HUDEP-2 (cell line): ENCODE measurements at regions not wholly inside any gene's neighbourhood (a gene's known extent, or its start where the extent isn't known, plus 50 kb on each side); places are given as distances from the start of the nearest gene placed in this dataset.

ENCODE experiments used
- DNase-seq, 76 experiments: peaks; one replicate each; lab custom pipeline; 2025; ENCODE audit not compliant: unreplicated experiment in 76 of 76; lab: John Stamatoyannopoulos, UW

DNA sequence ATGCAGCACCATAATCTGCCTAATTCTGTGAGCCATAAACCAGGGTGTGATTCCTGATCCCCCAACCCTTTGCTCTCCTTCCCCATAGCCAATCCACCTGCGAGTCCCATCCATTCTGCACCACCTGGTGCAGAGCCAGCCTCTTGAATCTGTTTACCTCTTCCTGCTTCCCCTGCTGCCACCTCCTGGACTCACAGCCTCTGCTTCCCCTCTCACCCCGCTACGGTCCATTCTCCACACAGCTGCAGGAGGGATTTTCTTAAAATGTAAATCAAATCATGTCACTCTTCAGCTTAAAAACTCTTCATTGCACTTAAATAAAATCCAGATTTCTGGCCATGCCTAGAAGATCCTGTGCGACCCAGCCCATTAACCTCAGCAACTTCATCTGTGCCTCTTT, 186.7 kb downstream of the FOXD2 start:
- no peak for DNase-seq

- no peak for DNase-seq
Observed at GRCh38 chr1:47627016-47627415, 189.2 kb downstream of the FOXD2 start.

- DNase-seq: no peak
Observed at GRCh38 chr1:47627471-47628370, 189.9 kb downstream of the FOXD2 start.

GRCh38 chr1:47629201-47629600, 191.4 kb downstream of the FOXD2 start:
- DNase-seq: no peak

DNA sequence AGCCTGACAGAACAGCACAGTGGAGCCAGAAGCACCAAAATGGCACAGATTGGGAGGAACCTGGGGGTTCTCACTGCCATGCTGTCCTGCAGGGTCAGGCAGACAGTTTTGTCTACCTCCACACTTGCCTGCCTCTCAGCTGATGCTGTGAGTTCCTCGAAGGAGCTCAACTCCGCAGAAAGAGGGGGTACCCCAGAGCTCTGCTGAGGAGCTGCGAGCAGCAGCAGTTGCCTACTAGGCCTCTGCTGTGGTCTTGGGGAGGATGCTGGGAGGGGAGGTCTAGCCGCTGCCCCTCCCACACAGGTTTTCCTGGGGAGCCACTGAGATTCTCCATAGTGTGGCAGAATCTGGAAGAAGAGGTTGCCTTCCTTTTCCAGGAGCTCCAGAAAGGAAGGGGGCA, 192.5 kb downstream of the FOXD2 start:
- DNase-seq: no peak

GRCh38 chr1:47631411-47631995, 193.7 kb downstream of the FOXD2 start:
- no peak for DNase-seq

DNA sequence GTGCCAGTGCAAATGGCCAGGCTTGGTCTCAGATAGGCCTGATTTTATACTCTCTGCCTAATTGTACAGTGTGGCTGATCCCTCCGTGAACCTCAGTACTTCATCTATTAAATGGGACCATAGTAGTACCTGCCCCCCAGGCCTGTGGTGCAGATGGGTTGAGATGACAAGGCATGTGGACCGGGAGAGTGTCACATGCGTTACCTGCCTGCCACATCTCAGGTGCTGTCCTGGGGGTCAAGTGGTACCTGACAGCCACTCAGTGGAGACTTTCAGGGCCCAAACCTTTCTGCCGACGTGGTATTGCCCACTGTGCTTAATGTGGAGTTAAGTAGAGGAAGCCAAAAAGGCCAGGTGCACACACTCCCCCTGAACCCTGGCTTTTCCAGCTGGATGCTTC, 197.3 kb downstream of the FOXD2 start:
- DNase-seq: no peak

DNA sequence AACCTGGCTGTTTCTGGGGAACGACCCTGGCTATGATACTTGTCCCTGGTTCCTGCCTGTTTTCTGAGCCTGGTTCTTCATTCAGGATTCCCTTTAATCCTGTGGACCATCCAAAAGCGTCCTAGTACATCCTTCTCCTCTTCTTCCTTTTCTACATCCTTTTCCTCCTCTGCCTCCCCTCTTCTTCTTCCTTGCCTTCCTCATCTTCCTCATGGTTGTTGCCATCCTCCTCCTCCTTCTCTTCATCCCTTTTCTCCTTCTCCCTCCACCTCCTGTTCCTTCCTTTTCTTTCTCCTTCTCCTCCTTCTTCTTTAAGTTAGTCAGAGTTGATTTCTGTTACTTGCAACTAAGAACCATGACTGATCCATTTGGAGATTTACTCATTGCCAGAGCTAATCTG, 197.8 kb downstream of the FOXD2 start:
- no peak for DNase-seq

GRCh38 chr1:47637111-47637685, 199.4 kb downstream of the FOXD2 start:
- no peak for DNase-seq

DNA sequence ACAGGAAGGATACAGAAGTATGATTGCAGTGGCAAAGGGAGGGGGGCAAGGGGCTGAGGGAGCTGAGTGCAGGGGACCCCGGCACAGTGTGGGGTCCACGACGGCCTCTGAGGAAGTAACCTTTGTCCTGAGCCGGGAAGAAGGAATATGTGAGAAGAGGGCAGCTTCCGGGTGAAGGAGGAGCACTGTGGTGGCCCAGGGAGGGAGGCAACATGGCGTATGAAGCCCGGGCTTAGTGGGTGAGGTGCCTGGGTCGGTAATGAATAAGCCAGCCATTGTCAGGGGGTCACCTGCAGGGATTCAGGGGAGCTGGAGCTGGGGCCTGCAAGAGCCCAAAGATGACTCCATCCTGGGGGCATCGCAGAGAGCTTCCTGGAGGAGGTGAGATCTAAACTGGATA, 200.4 kb downstream of the FOXD2 start:
- DNase-seq: no peak

- no peak for DNase-seq
Observed at GRCh38 chr1:47638713-47639112, 200.9 kb downstream of the FOXD2 start.

DNA sequence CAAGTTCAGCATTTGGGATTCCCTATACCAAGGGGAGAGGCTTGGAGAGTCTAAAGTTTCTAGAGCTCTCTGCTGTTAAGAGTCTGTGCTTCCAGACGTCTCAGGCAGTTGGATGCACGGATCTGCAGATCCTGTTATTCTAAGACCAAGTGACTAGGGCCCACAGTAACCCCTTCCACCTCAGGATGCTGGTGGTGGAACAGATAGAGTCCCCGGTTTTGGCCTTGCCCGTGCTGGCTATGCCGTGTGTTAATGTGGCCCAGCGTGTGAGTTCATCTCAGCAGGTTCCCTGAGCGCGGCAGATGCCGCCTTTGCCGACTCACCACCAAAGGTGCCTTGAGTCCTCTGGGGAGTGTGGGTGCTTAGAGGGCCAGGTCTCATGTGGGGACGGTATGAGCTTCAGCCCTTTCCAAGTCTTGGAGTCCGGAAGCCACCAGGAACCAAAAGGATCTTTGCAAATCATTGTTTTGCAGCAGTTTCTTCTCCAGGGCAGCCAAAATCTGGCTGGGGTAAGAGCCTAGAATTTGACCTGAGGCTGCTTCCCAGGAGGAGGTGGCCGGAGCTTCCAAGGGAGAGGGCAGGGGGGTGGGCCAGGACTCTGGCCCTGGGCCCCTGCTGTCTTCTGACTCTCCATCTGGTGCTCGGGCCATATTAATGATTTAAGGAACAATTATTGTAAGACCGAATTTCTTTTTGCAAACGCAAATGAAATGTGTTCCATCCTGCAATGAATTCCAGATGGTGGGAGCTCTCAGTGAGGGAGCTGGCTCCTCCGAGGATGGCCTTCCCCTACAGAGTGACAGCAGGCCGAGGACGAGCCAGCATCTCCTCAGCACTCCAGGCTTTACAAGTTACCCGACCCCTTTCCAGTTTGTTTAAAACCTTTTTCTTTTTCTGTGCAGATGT, 205.7 kb downstream of the FOXD2 start:
- DNase-seq: no peak

DNA sequence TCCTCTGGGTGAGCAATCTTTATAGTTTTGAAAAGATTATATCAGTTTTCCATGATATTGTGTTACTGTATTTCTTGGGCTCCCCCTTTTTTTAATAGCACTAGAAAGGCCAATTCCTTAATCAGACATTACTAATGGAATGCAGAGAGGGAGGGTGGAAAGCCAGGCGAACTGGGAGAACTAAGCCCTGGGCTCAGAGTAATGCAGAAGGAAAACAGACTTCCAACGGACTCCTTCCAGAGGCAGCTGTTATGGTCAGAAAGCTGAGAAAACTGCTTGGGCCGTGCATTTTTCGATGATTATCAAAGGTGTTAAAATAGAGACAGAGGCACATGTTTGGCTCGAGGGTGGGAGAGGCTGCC, 206.3 kb downstream of the FOXD2 start:
- DNase-seq: no peak

DNA sequence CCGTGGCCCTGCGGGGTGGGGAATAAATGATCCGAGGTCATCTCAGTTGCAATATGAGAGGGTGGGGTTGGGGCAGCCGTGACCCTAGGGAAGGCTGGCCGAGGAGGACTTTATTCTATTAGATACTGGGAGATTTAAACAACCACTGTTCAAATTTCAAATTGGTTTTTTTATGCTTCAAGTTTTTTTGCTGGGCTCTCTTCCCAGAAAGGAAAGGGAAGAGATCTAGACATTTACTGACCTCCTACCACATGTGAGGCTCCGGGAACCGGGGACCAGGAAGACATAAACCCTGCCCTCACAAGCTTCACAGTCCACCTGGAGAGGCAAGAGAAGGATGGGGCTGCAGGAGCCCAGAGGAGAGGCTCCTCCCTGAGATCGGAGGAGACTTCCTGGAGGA, 207.3 kb downstream of the FOXD2 start:
- DNase-seq: no peak

GRCh38 chr1:47646676-47647075, 208.8 kb downstream of the FOXD2 start:
- no peak for DNase-seq

DNA sequence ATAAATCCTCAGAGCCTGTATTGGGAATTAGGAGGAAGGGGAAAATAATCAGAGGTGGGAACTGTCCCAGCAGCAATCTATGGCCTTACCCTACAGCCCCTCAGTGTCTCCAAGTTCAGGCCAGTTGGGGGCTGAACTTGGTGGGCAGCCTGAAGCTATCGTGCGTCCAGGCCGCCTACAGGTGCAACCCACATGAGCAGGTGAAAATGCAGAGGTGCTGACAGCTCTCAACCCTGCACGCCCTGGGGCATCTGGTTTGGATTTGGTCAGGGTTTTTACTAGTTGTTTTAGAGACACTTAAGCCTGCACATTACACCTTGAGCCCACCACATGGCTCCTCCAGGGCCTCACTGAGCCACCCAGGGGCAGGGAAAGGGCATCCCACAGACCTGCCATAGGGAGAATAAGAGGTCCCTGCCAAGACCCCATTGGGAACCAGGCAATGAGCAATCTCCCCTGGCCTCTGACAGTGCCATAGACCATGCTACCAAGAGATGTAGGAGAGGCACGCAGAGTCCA, 209.5 kb downstream of the FOXD2 start:
- no peak for DNase-seq

DNA sequence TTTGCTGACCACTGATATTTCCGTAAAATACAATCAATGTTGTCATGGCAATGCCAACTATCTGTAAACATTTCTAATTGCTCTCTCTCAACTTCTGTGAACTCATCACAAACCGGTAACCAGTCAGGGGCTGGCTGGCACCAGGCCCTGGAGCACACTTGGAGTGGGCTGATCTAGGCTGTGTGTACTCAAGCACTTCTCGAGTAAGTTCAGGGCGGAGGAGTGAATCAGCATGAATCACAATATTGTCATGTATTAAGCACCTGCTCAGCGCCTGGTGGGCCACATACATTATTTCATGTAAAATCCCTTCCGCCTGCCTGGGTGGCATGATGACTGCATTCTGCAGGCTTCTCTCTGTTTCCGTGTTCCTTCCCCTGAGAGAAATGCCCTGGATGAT, 212.4 kb downstream of the FOXD2 start:
- DNase-seq: peak in 1 of 76 experiments; percentile 4

DNA sequence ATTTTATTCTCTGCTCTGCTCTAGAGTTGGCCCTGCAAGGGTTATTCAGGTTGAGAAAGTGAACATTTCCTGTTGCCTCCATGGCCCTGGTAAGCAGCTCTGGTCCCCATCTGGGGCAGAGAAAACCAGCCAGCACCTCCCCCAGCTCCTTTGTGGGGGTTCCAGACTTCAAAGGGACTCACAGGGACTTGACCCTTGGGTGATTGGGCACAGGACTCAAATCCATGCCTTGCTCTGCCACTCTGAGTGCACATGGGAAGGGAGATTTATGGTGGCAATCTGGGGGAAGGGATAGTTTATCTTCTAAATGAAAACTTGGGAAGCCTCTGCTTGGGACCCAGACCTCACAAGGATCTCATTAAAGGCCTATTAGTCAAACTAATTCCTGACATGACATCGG, 212.8 kb downstream of the FOXD2 start:
- no peak for DNase-seq

DNA sequence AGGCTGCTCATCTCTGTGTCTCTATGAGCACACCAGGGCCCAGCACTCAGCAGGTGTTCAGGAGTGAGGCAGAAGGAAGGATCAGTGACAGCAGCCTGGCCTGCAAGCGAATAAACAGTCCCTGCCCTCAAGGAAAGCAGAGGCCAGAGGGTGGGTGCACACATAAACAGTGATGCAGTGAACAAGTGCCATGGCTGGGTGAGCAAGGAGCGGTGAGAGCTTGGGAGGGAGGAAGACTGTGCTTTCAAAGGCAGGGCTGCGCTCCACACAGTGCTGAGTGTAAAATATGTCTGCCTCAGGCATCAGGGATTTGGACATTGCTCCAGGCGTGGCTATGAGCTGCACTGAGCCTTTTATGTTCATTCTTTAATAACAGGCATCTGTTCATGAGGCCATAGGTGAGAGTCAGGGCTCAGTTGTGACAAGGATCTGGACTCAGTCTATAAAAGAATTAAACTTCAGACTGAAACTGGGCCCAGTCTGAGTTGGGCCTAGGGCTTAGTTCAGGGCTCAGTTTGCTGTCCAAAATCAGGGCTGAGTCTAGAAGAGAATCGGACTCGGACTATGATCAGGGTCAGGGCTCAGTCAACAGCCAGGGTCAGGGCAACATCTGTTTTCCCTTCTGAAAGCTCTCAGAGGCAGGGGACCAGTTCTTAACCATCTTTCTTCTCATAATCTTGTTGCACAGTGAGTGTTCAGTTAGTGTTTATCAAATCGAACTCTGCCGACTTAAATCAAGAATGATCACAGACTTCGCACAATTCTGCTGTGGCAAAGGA, 213.7 kb downstream of the FOXD2 start:
- DNase-seq: no peak
